HUDEP-2 (cell line): ENCODE measurements at regions not wholly inside any gene's neighbourhood (a gene's known extent, or its start where the extent isn't known, plus 50 kb on each side); places are given as distances from the start of the nearest gene placed in this dataset.
A peak's percentile ranks its signal among the peaks of the same experiment; 100 is the strongest.

ENCODE experiments used
- DNase-seq, 76 experiments: peaks; one replicate each; lab custom pipeline; 2025; ENCODE audit not compliant: unreplicated experiment in 76 of 76; lab: John Stamatoyannopoulos, UW

GRCh38 chr1:147811273-147811672 lies 50.9 kb upstream of the GJA5 start:
- DNase-seq, result no peak

GRCh38 chr1:147811751-147812150 lies 51.3 kb upstream of the GJA5 start:
- DNase-seq, result no peak

- no peak for DNase-seq
These were observed 52.4 kb upstream of the GJA5 start for GRCh38 chr1:147812799-147813198.

GRCh38 chr1:147815503-147815902 lies 55.1 kb upstream of the GJA5 start:
- peak in 1 of 76 experiments; percentile 5 for DNase-seq

GRCh38 chr1:147820761-147821297 lies 60.4 kb upstream of the GJA5 start:
- DNase-seq, result no peak

- no peak for DNase-seq
These were observed 61.5 kb upstream of the GJA5 start for GRCh38 chr1:147821883-147822282.

- DNase-seq, result no peak
These were observed 61.9 kb upstream of the GJA5 start for GRCh38 chr1:147822292-147822691.

GRCh38 chr1:147824001-147824400 lies 63.6 kb upstream of the GJA5 start:
- DNase-seq, result no peak

- DNase-seq, result no peak
These were observed 64.4 kb upstream of the GJA5 start for GRCh38 chr1:147824798-147825197.

GRCh38 chr1:147825586-147825985 lies 65.2 kb upstream of the GJA5 start:
- no peak for DNase-seq

GRCh38 chr1:147826259-147826658 lies 65.9 kb upstream of the GJA5 start:
- DNase-seq, result no peak

- DNase-seq, result no peak
These were observed 69.2 kb upstream of the GJA8 start for GRCh38 chr1:147833231-147833860.

- no peak for DNase-seq
These were observed 68.4 kb upstream of the GJA8 start for GRCh38 chr1:147834181-147834580.

GRCh38 chr1:147834810-147835209 lies 67.8 kb upstream of the GJA8 start:
- DNase-seq, result no peak

- no peak for DNase-seq
These were observed 65.2 kb upstream of the GJA8 start for GRCh38 chr1:147837129-147837963.

GRCh38 chr1:147837964-147838292 lies 64.7 kb upstream of the GJA8 start:
- peak in 1 of 76 experiments; percentile 1 for DNase-seq

GRCh38 chr1:147840909-147841308 lies 61.7 kb upstream of the GJA8 start:
- DNase-seq, result peak in 20 of 76 experiments; percentile 1 to 33 (median 10)

GRCh38 chr1:147842578-147842977 lies 60.0 kb upstream of the GJA8 start:
- no peak for DNase-seq

- no peak for DNase-seq
These were observed 59.1 kb upstream of the GJA8 start for GRCh38 chr1:147843486-147843885.

- no peak for DNase-seq
These were observed 54.8 kb upstream of the GJA8 start for GRCh38 chr1:147847831-147848230.

- DNase-seq, result no peak
These were observed 53.3 kb upstream of the GJA8 start for GRCh38 chr1:147849098-147849895.
